HG03457 (cell line): ENCODE measurements at regions not wholly inside any gene's neighbourhood (a gene's known extent, or its start where the extent isn't known, plus 50 kb on each side); places are given as distances from the start of the nearest gene placed in this dataset.
"Not testable (repeated sequence)": the region's sequence is repeated elsewhere in the genome, so short reads cannot be mapped to it uniquely, and the experiment has no call there.

Source experiments
- ATAC-seq: cut with Tn5 transposase; IDR thresholded peaks from one replicate; pipeline ENCODE4 v1.9.1; 2021; ENCODE audit warnings: moderate number of reproducible peaks; ENCODE audit not compliant: unreplicated experiment

GRCh38 chr7:69365651-69366192 lies 232.6 kb upstream of the AUTS2 start:
- ATAC-seq: no peak

GRCh38 chr7:69367780-69368179 lies 230.5 kb upstream of the AUTS2 start:
- ATAC-seq: no peak

GRCh38 chr7:69373171-69374043 lies 224.9 kb upstream of the AUTS2 start:
- ATAC-seq: no peak

GRCh38 chr7:69374044-69374425 lies 224.2 kb upstream of the AUTS2 start:
- no peak for ATAC-seq

GRCh38 chr7:69377191-69377590 lies 221.1 kb upstream of the AUTS2 start:
- ATAC-seq: no peak

GRCh38 chr7:69388452-69389137 lies 209.7 kb upstream of the AUTS2 start:
- no peak for ATAC-seq

- no peak for ATAC-seq
Measured at GRCh38 chr7:69389216-69389615, 209.1 kb upstream of the AUTS2 start.

GRCh38 chr7:69393912-69394311 lies 204.4 kb upstream of the AUTS2 start:
- not testable (repeated sequence) for ATAC-seq

GRCh38 chr7:69395061-69395714 lies 203.1 kb upstream of the AUTS2 start:
- ATAC-seq: no peak

- ATAC-seq: no peak
Measured at GRCh38 chr7:69398986-69399385, 199.3 kb upstream of the AUTS2 start.

GRCh38 chr7:69399401-69399800 lies 198.9 kb upstream of the AUTS2 start:
- ATAC-seq: no peak

- no peak for ATAC-seq
Measured at GRCh38 chr7:69402696-69403095, 195.6 kb upstream of the AUTS2 start.

- no peak for ATAC-seq
Measured at GRCh38 chr7:69403169-69403568, 195.1 kb upstream of the AUTS2 start.

- no peak for ATAC-seq
Measured at GRCh38 chr7:69411018-69411417, 187.3 kb upstream of the AUTS2 start.

- ATAC-seq: no peak
Measured at GRCh38 chr7:69411466-69411865, 186.8 kb upstream of the AUTS2 start.

GRCh38 chr7:69412331-69413146 lies 185.7 kb upstream of the AUTS2 start:
- no peak for ATAC-seq

GRCh38 chr7:69414555-69414954 lies 183.7 kb upstream of the AUTS2 start:
- no peak for ATAC-seq

- no peak for ATAC-seq
Measured at GRCh38 chr7:69418869-69419670, 179.2 kb upstream of the AUTS2 start.

GRCh38 chr7:69419934-69420333 lies 178.3 kb upstream of the AUTS2 start:
- ATAC-seq: no peak

- ATAC-seq: no peak
Measured at GRCh38 chr7:69422574-69422985, 175.7 kb upstream of the AUTS2 start.
